Peyer's patch (tissue), 4 donors: ENCODE measurements at regions not wholly inside any gene's neighbourhood (a gene's known extent, or its start where the extent isn't known, plus 50 kb on each side); places are given as distances from the start of the nearest gene placed in this dataset.

Source experiments
- CTCF ChIP-seq, 6 experiments: fragments of 450-650 bp in 4 of 6; fragments of 200-600 bp in 2 of 6; sonication (generic) in 1 of 6; IDR thresholded peaks; one replicate each; pipeline ENCODE4 v1.5.1; 2017 to 2019; ENCODE audit warnings: antibody characterized with exemption in 6 of 6, mild to moderate bottlenecking in 3 of 6, moderate library complexity in 1 of 6
- POLR2A ChIP-seq, 2 donors: fragments of 450-650 bp; IDR thresholded peaks; one replicate each; pipeline ENCODE4 v1.5.1; 2017; ENCODE audit warnings: antibody characterized with exemption in 2 of 2, mild to moderate bottlenecking in 2 of 2, moderate library complexity in 2 of 2

GRCh38 chr20:24836661-24837299 lies 112.3 kb upstream of the CST7 start:
- TF ChIP-seq POLR2A (IDR thresholded peaks at IDR 0.05) (no peak), CTCF (IDR thresholded peaks at IDR 0.05) (no peak)
